Keratinocyte (primary cell): ENCODE measurements at regions not wholly inside any gene's neighbourhood (a gene's known extent, or its start where the extent isn't known, plus 50 kb on each side); places are given as distances from the start of the nearest gene placed in this dataset.

Source experiments
- EZH2 ChIP-seq: IDR thresholded peaks from one replicate; pipeline ENCODE4 v1.6.1; 2012; ENCODE audit warnings: inconsistent platforms, mild to moderate bottlenecking, low read length, moderate library complexity
- TF ChIP-seq, protein P1 (sequence below), 3 experiments: IDR thresholded peaks in 1 of 3; conservative IDR thresholded peaks in 1 of 3; optimal IDR thresholded peaks in 1 of 3; 2 replicates in 2 of 3; 3 replicates in 1 of 3; pipeline versions ENCODE3 to v1.5.1; 2011; ENCODE audit warnings: low read length in 3 of 3, mild to moderate bottlenecking in 3 of 3, moderate library complexity in 2 of 3, control low read depth in 1 of 3, inconsistent platforms in 1 of 3; ENCODE audit not compliant: insufficient read depth in 2 of 3; ENCODE audit errors: extremely low read depth in 1 of 3

DNA sequence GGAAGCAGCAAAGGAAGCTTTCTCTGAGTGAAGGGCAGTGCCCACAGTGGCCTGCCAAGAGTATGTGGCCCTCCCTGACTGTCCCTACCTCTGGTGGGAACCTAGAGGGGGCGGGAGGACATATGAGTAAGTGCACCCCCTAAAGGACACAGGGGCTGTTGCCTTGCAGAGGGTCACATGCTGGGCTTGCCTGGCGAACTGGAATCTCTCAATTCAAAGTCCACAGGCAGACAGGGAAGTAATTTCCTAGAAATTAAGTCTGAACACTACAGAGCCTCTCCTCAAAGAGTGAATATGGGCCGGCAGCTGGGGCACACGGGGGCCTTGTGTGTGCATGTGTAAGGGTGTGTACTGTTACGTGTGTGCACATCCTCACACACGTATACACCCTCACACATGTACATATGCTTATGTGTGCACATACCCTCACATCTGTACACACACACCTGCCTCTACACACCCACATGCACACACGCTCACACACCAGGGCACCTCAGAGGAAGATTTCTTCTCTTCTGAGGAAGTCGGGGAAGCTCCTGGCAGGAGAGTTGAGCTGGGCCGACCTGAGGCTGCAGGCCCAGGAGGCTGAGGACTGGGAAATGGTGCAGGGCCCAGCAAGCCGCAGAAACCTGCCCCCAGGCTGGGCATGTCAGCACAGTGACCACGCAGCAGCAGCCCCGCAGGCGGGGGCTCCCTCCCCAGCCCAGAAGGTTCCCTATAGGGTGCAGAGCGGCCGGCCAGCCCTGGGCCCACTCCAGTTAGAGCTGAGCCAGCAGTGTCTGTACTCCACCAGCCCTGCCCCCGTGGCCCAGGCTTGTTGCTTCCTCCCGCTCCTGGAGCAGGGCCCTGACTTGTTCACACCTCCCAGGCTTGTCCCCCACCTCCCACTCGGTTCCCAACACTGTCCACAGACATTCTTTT lies 77.4 kb upstream of the TAF1B start:
- TF ChIP-seq, protein P1, sequence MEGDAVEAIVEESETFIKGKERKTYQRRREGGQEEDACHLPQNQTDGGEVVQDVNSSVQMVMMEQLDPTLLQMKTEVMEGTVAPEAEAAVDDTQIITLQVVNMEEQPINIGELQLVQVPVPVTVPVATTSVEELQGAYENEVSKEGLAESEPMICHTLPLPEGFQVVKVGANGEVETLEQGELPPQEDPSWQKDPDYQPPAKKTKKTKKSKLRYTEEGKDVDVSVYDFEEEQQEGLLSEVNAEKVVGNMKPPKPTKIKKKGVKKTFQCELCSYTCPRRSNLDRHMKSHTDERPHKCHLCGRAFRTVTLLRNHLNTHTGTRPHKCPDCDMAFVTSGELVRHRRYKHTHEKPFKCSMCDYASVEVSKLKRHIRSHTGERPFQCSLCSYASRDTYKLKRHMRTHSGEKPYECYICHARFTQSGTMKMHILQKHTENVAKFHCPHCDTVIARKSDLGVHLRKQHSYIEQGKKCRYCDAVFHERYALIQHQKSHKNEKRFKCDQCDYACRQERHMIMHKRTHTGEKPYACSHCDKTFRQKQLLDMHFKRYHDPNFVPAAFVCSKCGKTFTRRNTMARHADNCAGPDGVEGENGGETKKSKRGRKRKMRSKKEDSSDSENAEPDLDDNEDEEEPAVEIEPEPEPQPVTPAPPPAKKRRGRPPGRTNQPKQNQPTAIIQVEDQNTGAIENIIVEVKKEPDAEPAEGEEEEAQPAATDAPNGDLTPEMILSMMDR (optimal IDR thresholded peaks at IDR 0.05 in 1 of 3, IDR thresholded peaks at IDR 0.05 in 1 of 3, conservative IDR thresholded peaks at IDR 0.05 in 1 of 3; ENCODE audit: extremely low read depth in 1 of 3, insufficient read depth in 2 of 3, low read length in 3 of 3) = no peak
- TF ChIP-seq EZH2 = no peak
